Endodermal cell (in vitro differentiated cells): ENCODE measurements at regions not wholly inside any gene's neighbourhood (a gene's known extent, or its start where the extent isn't known, plus 50 kb on each side); places are given as distances from the start of the nearest gene placed in this dataset.

ENCODE experiments used
- DNase-seq: peaks from one replicate; pipeline ENCODE4 v3.0.0-alpha.2; 2017
- H3K27ac ChIP-seq: 2 replicates; pipeline ENCODE4 v1.5.1; 2013; ENCODE audit warnings: mild to moderate bottlenecking, low read depth, low read length, moderate library complexity
- H3K27me3 ChIP-seq: 2 replicates; pipeline ENCODE4 v1.6.1; 2013; ENCODE audit warnings: mild to moderate bottlenecking, low read length, moderate library complexity; ENCODE audit not compliant: insufficient read depth, control insufficient read depth, poor library complexity, severe bottlenecking
- H3K36me3 ChIP-seq: 2 replicates; pipeline ENCODE4 v1.7.0; 2013; ENCODE audit warnings: mild to moderate bottlenecking, low read length, moderate library complexity; ENCODE audit not compliant: control insufficient read depth, insufficient read depth
- H3K4me1 ChIP-seq: one replicate; pipeline ENCODE4 v1.7.0; 2013; ENCODE audit warnings: low read length; ENCODE audit not compliant: control insufficient read depth, insufficient read depth
- H3K4me3 ChIP-seq: 2 replicates; pipeline ENCODE4 v1.5.1; 2013; ENCODE audit warnings: mild to moderate bottlenecking, low read length, moderate library complexity
- H3K9ac ChIP-seq: 2 replicates; pipeline ENCODE4 v1.6.1; 2013; ENCODE audit warnings: mild to moderate bottlenecking, low read length, moderate library complexity; ENCODE audit not compliant: poor library complexity, severe bottlenecking; ENCODE audit errors: extremely low read depth
- H3K9me3 ChIP-seq: 2 replicates; pipeline ENCODE4 v1.6.1; 2013; ENCODE audit warnings: mild to moderate bottlenecking, low read length, moderate library complexity; ENCODE audit not compliant: control insufficient read depth
- H3K27ac Mint-ChIP-seq: 2 replicates; pipeline ENCODE4 v1.8.0; 2020; ENCODE audit warnings: mixed read lengths
- H3K27me3 Mint-ChIP-seq: 2 replicates; pipeline ENCODE4 v1.8.0; 2021; ENCODE audit warnings: mild to moderate bottlenecking, mixed read lengths; ENCODE audit not compliant: insufficient read depth
- H3K36me3 Mint-ChIP-seq: 2 replicates; pipeline ENCODE4 v1.8.0; 2020; ENCODE audit warnings: low read depth, mixed read lengths
- H3K4me1 Mint-ChIP-seq: 2 replicates; pipeline ENCODE4 v1.8.0; 2020; ENCODE audit warnings: mixed read lengths
- H3K4me3 Mint-ChIP-seq: 2 replicates; pipeline ENCODE4 v1.8.0; 2020; ENCODE audit warnings: mild to moderate bottlenecking, moderate library complexity, mixed read lengths
- H3K9me3 Mint-ChIP-seq: 2 replicates; pipeline ENCODE4 v1.8.0; 2020; ENCODE audit warnings: mild to moderate bottlenecking, mixed read lengths
- CTCF ChIP-seq: fragments of 200-600 bp; sonication (generic); conservative IDR thresholded peaks from 2 replicates; pipeline ENCODE4 v1.5.0; 2021; ENCODE audit warnings: antibody characterized with exemption, mild to moderate bottlenecking
- WGBS, 2 experiments: methylation state at CpG; one replicate each; pipeline versions ENCODE4 v1.1.5 to v1.1.7; 2013; ENCODE audit warnings: missing lambda C conversion rate in 2 of 2, mixed read lengths in 1 of 2; ENCODE audit not compliant: insufficient coverage in 1 of 2, insufficient read length in 1 of 2; 5-methylcytosine and 5-hydroxymethylcytosine counted together

- 92% methylated on average over 1 of the region's 1 CpG; no CpG with 5 or more reads in 1 of the 2 experiments for whole genome bisulfite sequencing, 2 experiments
- no peak overlapping the region for H3K4me3 Mint-ChIP-seq
- no peaks in the 10 kb centered on the region for H3K4me1 Mint-ChIP-seq
Observed at GRCh38 chr6:108788416-108788815, 59.8 kb upstream of the ARMC2 start.

GRCh38 chr6:108789475-108789874 is 58.7 kb upstream of the ARMC2 start:
- Mint-ChIP-seq H3K27ac (no peak overlapping the region), H3K27me3 (peaks cover 3% of the 10 kb centered on the region), H3K9me3 (peaks cover 12% of the 10 kb centered on the region), H3K4me3 (no peak overlapping the region), H3K4me1 (no peaks in the 10 kb centered on the region), H3K36me3 (no peaks in the 10 kb centered on the region)
- peaks cover 8% of the 10 kb centered on the region for H3K9me3 ChIP-seq
- H3K4me3 ChIP-seq = no peak overlapping the region
- no peak for TF ChIP-seq CTCF
- H3K4me1 ChIP-seq = no peaks in the 10 kb centered on the region
- H3K27me3 ChIP-seq = no peaks in the 10 kb centered on the region
- no peak overlapping the region for H3K27ac ChIP-seq
- H3K36me3 ChIP-seq = no peaks in the 10 kb centered on the region
- 76% methylated on average over 1 of the region's 1 CpG; no CpG with 5 or more reads in 1 of the 2 experiments for WGBS, 2 experiments
- H3K9ac ChIP-seq = no peak overlapping the region
- DNase-seq = no peak

More at GRCh38 chr6:108788416-108788815, 59.8 kb upstream of the ARMC2 start:
- H3K4me1 ChIP-seq = no peaks in the 10 kb centered on the region
- H3K27me3 Mint-ChIP-seq = peaks cover 10% of the 10 kb centered on the region
- H3K36me3 Mint-ChIP-seq = no peaks in the 10 kb centered on the region
- H3K27ac Mint-ChIP-seq = no peak overlapping the region
- no peak overlapping the region for H3K9ac ChIP-seq
- peaks cover 5% of the 10 kb centered on the region for H3K27me3 ChIP-seq
- H3K36me3 ChIP-seq = no peaks in the 10 kb centered on the region
- H3K4me3 ChIP-seq = no peak overlapping the region
- H3K9me3 ChIP-seq = peaks cover 8% of the 10 kb centered on the region
- no peak for DNase-seq
- TF ChIP-seq CTCF = no peak
- peaks cover 12% of the 10 kb centered on the region for H3K9me3 Mint-ChIP-seq
- H3K27ac ChIP-seq = no peak overlapping the region

GRCh38 chr6:108791700-108792099 is 56.5 kb upstream of the ARMC2 start:
- no peak for TF ChIP-seq CTCF
- Histone ChIP-seq H3K9me3 (peaks cover 8% of the 10 kb centered on the region), H3K27ac (no peak overlapping the region), H3K27me3 (no peaks in the 10 kb centered on the region), H3K4me3 (no peak overlapping the region), H3K4me1 (no peaks in the 10 kb centered on the region), H3K36me3 (no peaks in the 10 kb centered on the region), H3K9ac (no peak overlapping the region)
- no peak overlapping the region for H3K27ac Mint-ChIP-seq
- no peak overlapping the region for H3K4me3 Mint-ChIP-seq
- no peak for DNase-seq
- H3K4me1 Mint-ChIP-seq = no peaks in the 10 kb centered on the region
- H3K27me3 Mint-ChIP-seq = no peaks in the 10 kb centered on the region
- no peaks in the 10 kb centered on the region for H3K36me3 Mint-ChIP-seq
- peaks cover 12% of the 10 kb centered on the region for H3K9me3 Mint-ChIP-seq
